Sigmoid colon (tissue), 4 donors: ENCODE measurements at regions not wholly inside any gene's neighbourhood (a gene's known extent, or its start where the extent isn't known, plus 50 kb on each side); places are given as distances from the start of the nearest gene placed in this dataset.

Source experiments
- CTCF ChIP-seq, 4 experiments: fragments of 450-650 bp in 3 of 4; fragments of 200-600 bp in 1 of 4; IDR thresholded peaks; one replicate each; pipeline ENCODE4 v1.5.1; 2016 to 2019; ENCODE audit warnings: antibody characterized with exemption in 4 of 4, mild to moderate bottlenecking in 3 of 4, moderate library complexity in 2 of 4
- EP300 ChIP-seq, 4 donors: sonication (generic); formaldehyde crosslinking; IDR thresholded peaks; one replicate each; pipeline ENCODE4 v1.6.1; 2017; ENCODE audit warnings: antibody characterized with exemption in 4 of 4
- POLR2A ChIP-seq, 2 donors: fragments of 450-650 bp; IDR thresholded peaks; one replicate each; pipeline ENCODE4 v1.6.1; 2016; ENCODE audit warnings: antibody characterized with exemption in 2 of 2, mild to moderate bottlenecking in 2 of 2, moderate library complexity in 2 of 2
- POLR2AphosphoS5 ChIP-seq, 4 donors: sonication (generic); formaldehyde crosslinking; IDR thresholded peaks; one replicate each; pipeline ENCODE4 v1.6.1; 2017; ENCODE audit warnings: antibody characterized with exemption in 4 of 4

GRCh38 chr12:59096246-59096645 is 175.9 kb upstream of the LRIG3 start:
- TF ChIP-seq CTCF (IDR thresholded peaks at IDR 0.05) (no peak), POLR2AphosphoS5 (IDR thresholded peaks at IDR 0.05) (no peak), EP300 (IDR thresholded peaks at IDR 0.05) (no peak), POLR2A (IDR thresholded peaks at IDR 0.05) (no peak)
